Nephron progenitor cell (in vitro differentiated cells): ENCODE measurements at regions not wholly inside any gene's neighbourhood (a gene's known extent, or its start where the extent isn't known, plus 50 kb on each side); places are given as distances from the start of the nearest gene placed in this dataset.

Experiments used
- DNase-seq: peaks from one replicate; pipeline ENCODE4 v3.0.0; 2021
- H3K27ac Mint-ChIP-seq: 2 replicates; pipeline ENCODE4 v1.8.0; 2021; ENCODE audit warnings: mild to moderate bottlenecking, moderate library complexity, mixed read lengths
- H3K27me3 Mint-ChIP-seq: 2 replicates; pipeline ENCODE4 v1.8.0; 2021; ENCODE audit warnings: mild to moderate bottlenecking, low read depth, mixed read lengths; ENCODE audit not compliant: poor library complexity
- H3K36me3 Mint-ChIP-seq: 2 replicates; pipeline ENCODE4 v1.8.0; 2021; ENCODE audit warnings: low read depth, mixed read lengths
- H3K4me1 Mint-ChIP-seq: 2 replicates; pipeline ENCODE4 v1.8.0; 2021; ENCODE audit warnings: mixed read lengths
- H3K4me3 Mint-ChIP-seq: 2 replicates; pipeline ENCODE4 v1.8.0; 2021; ENCODE audit warnings: mild to moderate bottlenecking, moderate library complexity, mixed read lengths
- H3K9me3 Mint-ChIP-seq: 2 replicates; pipeline ENCODE4 v1.8.0; 2021; ENCODE audit warnings: mild to moderate bottlenecking, moderate library complexity, mixed read lengths
- CTCF ChIP-seq: fragments of 200-600 bp; sonication (generic); IDR thresholded peaks from 2 replicates; pipeline ENCODE4 v1.5.0; 2021; ENCODE audit warnings: antibody characterized with exemption

GRCh38 chr12:113580437-113580836 is 108.8 kb upstream of the LHX5 start:
- no peak for TF ChIP-seq CTCF
- peaks cover 31% of the 10 kb centered on the region for H3K9me3 Mint-ChIP-seq
- H3K4me1 Mint-ChIP-seq, result peaks cover 49% of the 10 kb centered on the region
- H3K36me3 Mint-ChIP-seq, result no peaks in the 10 kb centered on the region
- H3K4me3 Mint-ChIP-seq, result no peak overlapping the region
- no peak overlapping the region for H3K27ac Mint-ChIP-seq
- no peak for DNase-seq
- peaks cover 48% of the 10 kb centered on the region for H3K27me3 Mint-ChIP-seq

GRCh38 chr12:113577464-113578129 is 105.9 kb upstream of the LHX5 start:
- no peak overlapping the region for H3K4me3 Mint-ChIP-seq
- H3K4me1 Mint-ChIP-seq, result peaks cover 41% of the 10 kb centered on the region
- peaks cover 59% of the 10 kb centered on the region for H3K27me3 Mint-ChIP-seq
- H3K36me3 Mint-ChIP-seq, result no peaks in the 10 kb centered on the region
- no peak overlapping the region for H3K27ac Mint-ChIP-seq
- DNase-seq, result peak; percentile 18
- peaks cover 35% of the 10 kb centered on the region for H3K9me3 Mint-ChIP-seq
- no peak for TF ChIP-seq CTCF

- H3K4me1 Mint-ChIP-seq, result peaks cover 31% of the 10 kb centered on the region
- H3K9me3 Mint-ChIP-seq, result peaks cover 17% of the 10 kb centered on the region
- no peak overlapping the region for H3K4me3 Mint-ChIP-seq
- H3K27me3 Mint-ChIP-seq, result peaks cover 65% of the 10 kb centered on the region
- H3K27ac Mint-ChIP-seq, result peak overlapping the region; percentile 20
- no peak for DNase-seq
- H3K36me3 Mint-ChIP-seq, result no peaks in the 10 kb centered on the region
- no peak for TF ChIP-seq CTCF
Observed at GRCh38 chr12:113575386-113575785, 103.7 kb upstream of the LHX5 start.

GRCh38 chr12:113573148-113573547 is 101.5 kb upstream of the LHX5 start:
- no peak for DNase-seq
- Mint-ChIP-seq H3K4me3 (no peak overlapping the region), H3K27ac (no peak overlapping the region), H3K36me3 (no peaks in the 10 kb centered on the region), H3K9me3 (peaks cover 4% of the 10 kb centered on the region), H3K4me1 (peaks cover 32% of the 10 kb centered on the region), H3K27me3 (peaks cover 60% of the 10 kb centered on the region)
- no peak for TF ChIP-seq CTCF

- DNase-seq, result no peak
- Mint-ChIP-seq H3K36me3 (no peaks in the 10 kb centered on the region), H3K4me3 (no peak overlapping the region), H3K27ac (no peak overlapping the region), H3K9me3 (peaks cover 4% of the 10 kb centered on the region), H3K27me3 (peaks cover 47% of the 10 kb centered on the region), H3K4me1 (peaks cover 20% of the 10 kb centered on the region)
- TF ChIP-seq CTCF, result no peak
Observed at GRCh38 chr12:113571713-113572112, 100.0 kb upstream of the LHX5 start.

- TF ChIP-seq CTCF, result no peak
- DNase-seq, result no peak
- Mint-ChIP-seq H3K9me3 (peaks cover 4% of the 10 kb centered on the region), H3K4me3 (no peak overlapping the region), H3K36me3 (no peaks in the 10 kb centered on the region), H3K27me3 (peaks cover 35% of the 10 kb centered on the region), H3K4me1 (peaks cover 25% of the 10 kb centered on the region), H3K27ac (no peak overlapping the region)
Observed at GRCh38 chr12:113569806-113570205, 98.1 kb upstream of the LHX5 start.
